NCI-H146 treated with DMSO at 0.1 percent for 48 hours (cell line): ENCODE measurements at regions not wholly inside any gene's neighbourhood (a gene's known extent, or its start where the extent isn't known, plus 50 kb on each side); places are given as distances from the start of the nearest gene placed in this dataset.
"Not testable (repeated sequence)": the region's sequence is repeated elsewhere in the genome, so short reads cannot be mapped to it uniquely, and the experiment has no call there.

Experiments used
- DNase-seq: peaks from one replicate; lab custom pipeline; 2025; ENCODE audit not compliant: unreplicated experiment; lab: John Stamatoyannopoulos, UW

DNA sequence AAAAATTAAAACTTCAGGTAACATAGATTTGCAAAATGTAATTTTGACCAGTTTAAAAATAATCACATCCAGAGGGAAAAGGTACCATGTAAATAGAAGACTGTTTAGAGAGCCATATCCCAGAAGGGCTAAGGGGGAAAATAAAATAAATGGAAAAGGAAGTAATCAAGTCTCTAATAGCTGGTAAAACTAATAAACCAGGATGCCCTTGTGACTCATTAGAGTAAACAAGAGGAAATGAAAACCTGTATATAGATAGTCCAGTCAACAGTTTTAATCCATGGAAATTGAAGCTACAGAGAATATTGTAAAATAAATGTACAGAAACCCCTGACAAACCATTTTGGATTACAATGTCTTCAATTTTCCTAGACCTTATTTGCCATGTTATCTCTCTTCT lies 698.0 kb upstream of the RGS18 start:
- no peak for DNase-seq

DNA sequence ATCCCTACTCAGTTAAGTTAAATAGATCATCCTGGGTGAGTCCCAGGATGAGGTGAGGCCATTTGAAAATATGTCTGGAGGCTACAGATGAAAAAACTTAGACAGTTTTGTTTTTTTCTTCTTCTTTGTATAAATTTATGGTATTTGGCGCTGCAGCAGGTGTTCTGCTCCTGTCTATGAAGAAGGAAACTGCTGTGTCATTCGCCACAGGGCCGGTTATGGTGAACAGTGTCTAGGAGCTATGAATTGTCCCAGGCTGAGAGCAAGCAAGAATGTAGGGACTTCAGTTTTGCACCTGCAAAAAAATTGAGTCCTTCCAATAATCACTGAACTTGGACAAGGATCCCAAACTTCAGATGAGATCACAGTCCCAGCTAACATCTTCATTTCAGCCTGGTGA lies 674.3 kb upstream of the RGS18 start:
- no peak for DNase-seq

DNA sequence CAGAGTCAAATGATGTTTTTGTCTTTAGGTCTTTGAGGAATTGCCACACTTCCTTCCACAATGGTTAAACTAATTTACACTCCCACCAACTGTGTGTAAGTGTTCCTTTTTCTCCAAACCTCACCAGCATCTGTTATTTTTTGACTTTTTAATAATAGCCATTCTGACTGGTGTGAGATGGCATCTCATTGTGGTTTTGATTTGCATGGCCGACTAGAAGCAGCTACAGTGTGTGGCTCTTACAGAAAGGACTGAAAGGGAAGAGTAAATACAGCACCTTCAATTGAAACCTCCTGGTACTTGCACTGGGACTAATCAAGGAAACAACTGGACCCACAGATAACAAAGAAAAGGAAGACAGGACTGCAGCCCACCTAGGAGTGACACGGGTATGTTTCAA lies 668.0 kb upstream of the RGS18 start:
- no peak for DNase-seq

GRCh38 chr1:191495040-191495439 lies 663.2 kb upstream of the RGS18 start:
- no peak for DNase-seq

- DNase-seq: no peak
These were observed 659.9 kb upstream of the RGS18 start for GRCh38 chr1:191498318-191498717.

DNA sequence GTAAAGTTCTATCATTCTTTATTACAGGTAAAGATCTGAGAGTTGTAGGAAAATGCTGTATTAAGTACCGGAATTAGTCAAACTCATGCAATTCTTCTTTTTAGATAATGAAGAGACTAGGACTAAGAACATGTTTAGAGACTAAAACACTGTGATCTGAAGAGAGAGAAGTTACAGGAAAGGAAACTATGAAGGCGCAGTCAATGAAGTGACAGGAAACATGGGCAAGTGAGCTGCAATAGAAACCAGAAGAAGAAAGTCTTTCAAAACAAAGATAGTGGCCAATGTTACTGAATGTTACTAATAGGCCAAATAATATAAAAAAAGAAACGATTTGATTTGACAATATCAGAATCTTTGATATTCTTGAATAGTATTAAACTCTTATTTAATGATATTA lies 659.4 kb upstream of the RGS18 start:
- DNase-seq: no peak

- no peak for DNase-seq
These were observed 653.3 kb upstream of the RGS18 start for GRCh38 chr1:191504999-191505398.

GRCh38 chr1:191508239-191508638 lies 650.0 kb upstream of the RGS18 start:
- DNase-seq: no peak

DNA sequence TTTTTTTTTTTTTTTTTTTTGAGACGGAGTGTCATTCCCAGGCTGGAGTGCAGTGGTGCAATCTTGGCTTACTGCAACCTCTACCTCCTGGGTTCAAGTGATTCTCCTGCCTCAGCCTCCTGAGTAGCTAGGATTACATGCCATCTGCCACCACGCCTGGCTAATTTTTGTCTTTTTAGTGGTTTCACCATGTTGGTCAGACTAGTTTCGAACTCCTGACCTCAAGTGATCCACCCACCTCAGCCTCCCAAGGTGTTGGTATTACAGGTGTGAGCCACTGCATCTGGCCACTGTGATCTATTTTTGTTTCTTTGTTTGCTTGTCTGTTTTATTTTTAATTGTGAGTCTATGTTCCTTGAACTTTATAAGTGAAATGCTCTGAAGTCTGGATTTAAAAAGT lies 646.8 kb upstream of the RGS18 start:
- not testable (repeated sequence) for DNase-seq

DNA sequence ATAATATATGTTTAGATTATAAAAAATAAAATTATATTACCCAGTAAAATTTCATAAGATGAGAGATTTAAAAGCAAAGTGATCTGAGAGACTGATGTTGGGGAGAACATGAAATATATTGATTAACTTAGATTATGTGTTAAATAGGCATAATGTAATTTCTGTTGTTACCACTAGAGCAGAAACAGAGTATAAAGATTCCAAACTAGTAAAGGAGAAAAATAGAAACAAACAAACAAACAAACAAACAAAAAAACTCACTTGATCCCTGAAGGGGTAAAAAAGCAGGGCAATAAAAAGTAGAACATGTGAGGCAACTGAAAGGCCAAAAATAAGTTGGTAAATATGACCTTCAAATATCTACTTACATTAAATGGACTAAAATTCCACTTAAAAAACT lies 640.4 kb upstream of the RGS18 start:
- no peak for DNase-seq

GRCh38 chr1:191519519-191519918 lies 638.7 kb upstream of the RGS18 start:
- no peak for DNase-seq

DNA sequence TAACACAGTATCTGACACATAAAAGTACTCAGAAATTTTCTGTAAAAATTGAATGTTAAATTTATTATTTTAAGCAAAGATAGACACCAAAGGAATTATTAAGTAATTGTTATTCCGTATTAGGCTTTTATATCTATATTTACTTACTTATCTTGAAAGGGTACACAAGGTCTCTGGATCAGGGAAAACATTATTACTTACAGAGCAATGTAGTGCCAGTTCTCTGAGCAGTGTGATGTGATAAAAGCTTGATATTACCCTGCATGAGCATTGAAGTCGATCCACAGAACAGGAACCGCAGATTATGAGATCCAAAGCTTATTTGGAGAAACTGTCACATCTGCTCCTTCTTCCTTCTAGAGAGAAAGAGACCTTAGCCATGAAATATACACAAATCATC lies 637.9 kb upstream of the RGS18 start:
- no peak for DNase-seq

GRCh38 chr1:191525944-191526343 lies 632.3 kb upstream of the RGS18 start:
- DNase-seq: not testable (repeated sequence)

GRCh38 chr1:191528275-191528674 lies 630.0 kb upstream of the RGS18 start:
- no peak for DNase-seq

DNA sequence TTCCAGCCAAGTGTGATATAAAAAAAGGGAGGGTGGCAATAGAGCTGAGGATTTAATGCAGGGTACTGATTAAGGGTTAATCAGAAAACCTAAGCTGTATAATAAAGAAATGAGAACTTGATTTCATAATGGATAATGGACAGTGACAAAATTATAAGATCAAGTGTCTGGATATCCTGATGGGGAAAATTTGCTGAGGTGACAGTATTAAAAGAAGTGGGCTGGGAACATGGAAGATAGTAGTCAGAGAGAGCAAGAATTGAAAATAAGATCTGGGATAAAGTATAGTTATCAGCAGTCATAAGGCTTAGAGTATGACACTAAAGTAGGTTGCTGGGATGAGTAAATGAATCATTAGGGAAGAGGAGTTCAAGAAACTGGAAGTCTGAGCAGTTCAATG lies 627.3 kb upstream of the RGS18 start:
- no peak for DNase-seq

DNA sequence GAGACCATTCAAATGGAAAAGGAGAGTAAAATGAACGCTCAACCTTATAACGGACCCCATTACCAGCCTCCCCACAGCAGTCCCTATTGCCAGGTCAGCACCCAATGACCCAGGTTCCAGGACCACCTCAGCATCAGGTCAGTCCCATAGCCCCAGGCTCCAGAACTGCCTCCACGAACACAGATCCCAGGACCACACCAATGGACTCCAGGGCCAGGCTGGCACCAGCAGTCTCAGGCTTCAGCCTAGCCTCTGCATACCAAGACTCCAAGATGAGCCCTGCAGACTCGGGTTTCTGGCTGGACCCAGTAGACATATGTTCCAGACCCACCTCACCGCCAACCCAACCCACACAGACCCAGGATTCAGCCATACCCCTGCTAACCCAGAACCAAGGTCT lies 625.0 kb upstream of the RGS18 start:
- no peak for DNase-seq

- DNase-seq: no peak
These were observed 621.4 kb upstream of the RGS18 start for GRCh38 chr1:191536791-191537429.

- DNase-seq: no peak
These were observed 616.5 kb upstream of the RGS18 start for GRCh38 chr1:191541758-191542157.

DNA sequence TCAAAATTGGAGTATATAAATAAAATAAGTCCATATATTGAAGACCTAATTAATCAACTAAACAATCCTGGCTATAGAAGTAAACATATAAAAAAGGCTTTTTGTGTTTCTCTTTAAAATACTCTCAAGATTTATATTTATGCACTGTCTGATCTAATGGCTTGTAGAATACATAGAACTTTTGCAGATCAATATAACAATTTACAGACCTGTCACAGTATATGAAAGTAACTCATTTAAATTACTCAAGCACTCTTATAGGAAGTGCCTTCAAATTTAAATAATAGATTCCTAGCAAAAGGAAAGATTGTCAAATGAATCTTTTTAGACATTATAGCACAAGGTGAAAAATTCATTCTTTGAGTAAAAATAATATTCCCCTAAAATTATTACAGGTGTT lies 615.8 kb upstream of the RGS18 start:
- no peak for DNase-seq

DNA sequence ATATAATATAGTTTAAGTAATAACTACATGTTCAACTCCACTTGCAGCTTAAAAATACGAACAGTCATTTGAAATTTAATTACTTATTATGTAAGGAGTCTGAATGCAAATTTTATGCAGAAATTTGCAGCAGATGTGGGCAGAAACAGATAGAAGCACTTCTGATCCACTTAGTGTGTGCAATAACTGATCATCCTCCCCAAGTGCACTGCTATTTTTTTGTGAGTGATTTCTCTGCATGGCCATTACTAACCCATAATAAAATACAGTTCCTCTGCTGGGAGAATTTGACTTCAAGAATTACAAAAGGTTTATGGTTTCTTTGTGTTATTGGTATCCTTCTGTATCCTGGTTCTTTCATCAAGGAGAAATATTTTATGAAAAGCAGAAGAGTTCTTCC lies 611.5 kb upstream of the RGS18 start:
- DNase-seq: no peak

DNA sequence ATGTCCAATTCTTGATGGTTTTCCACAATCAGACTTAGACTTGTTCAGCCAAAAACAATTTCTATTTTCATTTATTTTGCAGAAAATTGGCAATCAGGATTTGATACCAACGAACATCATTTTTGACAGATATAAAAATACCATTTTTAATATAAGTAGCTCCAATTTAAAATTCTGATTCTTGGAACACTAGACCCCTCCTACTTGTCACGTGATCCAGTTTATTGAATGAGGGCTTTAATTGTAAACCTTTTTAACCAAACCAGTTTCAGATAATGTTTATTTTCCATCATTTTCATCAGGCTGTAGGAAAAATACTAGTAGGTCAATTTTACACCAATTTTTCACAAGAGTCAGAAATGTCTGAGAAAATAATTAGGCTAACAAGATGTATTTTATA lies 607.2 kb upstream of the RGS18 start:
- no peak for DNase-seq

- DNase-seq: no peak
These were observed 599.9 kb upstream of the RGS18 start for GRCh38 chr1:191558379-191558778.

- DNase-seq: no peak
These were observed 597.0 kb upstream of the RGS18 start for GRCh38 chr1:191561276-191561675.

DNA sequence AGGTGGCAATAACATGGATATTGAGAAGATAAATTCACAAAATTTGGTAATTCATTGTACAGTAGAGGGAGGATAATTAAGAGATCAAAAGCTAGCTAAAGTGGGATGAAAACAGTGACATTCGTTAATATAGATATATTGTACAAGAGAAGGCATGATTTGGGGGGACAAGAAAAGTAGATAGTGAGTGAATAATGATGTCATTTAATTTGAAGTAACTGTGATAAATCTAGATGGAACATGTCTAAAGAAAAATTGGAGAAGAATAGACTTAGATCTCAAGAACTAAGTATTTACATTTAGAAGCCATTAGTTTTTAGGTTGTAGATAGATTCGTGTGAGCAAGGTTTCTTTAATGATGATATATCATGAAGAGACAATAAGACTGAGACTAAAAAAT lies 594.0 kb upstream of the RGS18 start:
- DNase-seq: no peak
